NCI-H1105 (cell line): ENCODE measurements at regions not wholly inside any gene's neighbourhood (a gene's known extent, or its start where the extent isn't known, plus 50 kb on each side); places are given as distances from the start of the nearest gene placed in this dataset.
"Not testable (repeated sequence)": the region's sequence is repeated elsewhere in the genome, so short reads cannot be mapped to it uniquely, and the experiment has no call there.

ENCODE experiments used
- DNase-seq: peaks from one replicate; lab custom pipeline; 2025; lab: John Stamatoyannopoulos, UW

DNA sequence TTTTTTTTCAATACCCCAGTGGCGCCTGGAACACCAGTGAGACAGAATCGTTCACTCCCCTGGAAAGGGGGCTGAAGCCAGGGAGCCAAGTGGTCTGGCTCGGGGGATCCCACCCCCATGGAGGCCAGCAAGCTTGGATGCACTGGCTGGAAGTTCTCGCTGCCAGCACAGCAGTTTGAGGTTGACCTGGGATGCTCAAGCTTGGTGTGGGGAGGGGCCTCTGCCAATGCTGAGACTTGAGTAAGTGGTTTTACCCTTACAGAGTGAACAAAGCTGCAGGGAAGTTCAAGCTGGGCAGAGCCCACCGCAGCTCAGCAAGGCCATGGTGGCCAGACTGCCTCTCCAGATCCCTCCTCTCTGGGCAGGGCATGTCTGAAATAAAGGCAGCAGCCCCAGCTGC lies 276.2 kb upstream of the CNTN6 start:
- no peak for DNase-seq

GRCh38 chr3:834679-835078 lies 258.1 kb upstream of the CNTN6 start:
- DNase-seq = no peak

DNA sequence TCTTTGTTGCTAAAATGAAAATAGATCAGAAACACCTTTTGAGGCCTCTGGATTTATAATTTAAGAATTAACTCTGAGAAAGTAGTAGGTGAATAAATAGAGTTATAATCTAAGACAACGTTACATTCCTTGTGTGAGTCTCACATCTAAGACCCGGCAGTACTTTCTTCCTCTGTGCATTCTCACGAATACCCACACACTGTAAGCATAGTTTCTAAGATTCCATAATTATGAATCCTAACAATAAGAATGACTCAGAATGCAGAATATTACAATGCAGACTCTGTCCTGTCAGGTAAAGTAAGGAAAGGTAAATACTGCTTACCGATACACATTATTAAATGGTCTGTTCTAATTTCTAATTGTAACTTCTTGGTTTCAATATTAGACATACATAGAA lies 257.7 kb upstream of the CNTN6 start:
- no peak for DNase-seq

- no peak for DNase-seq
These were observed 252.8 kb upstream of the CNTN6 start for GRCh38 chr3:839981-840380.

DNA sequence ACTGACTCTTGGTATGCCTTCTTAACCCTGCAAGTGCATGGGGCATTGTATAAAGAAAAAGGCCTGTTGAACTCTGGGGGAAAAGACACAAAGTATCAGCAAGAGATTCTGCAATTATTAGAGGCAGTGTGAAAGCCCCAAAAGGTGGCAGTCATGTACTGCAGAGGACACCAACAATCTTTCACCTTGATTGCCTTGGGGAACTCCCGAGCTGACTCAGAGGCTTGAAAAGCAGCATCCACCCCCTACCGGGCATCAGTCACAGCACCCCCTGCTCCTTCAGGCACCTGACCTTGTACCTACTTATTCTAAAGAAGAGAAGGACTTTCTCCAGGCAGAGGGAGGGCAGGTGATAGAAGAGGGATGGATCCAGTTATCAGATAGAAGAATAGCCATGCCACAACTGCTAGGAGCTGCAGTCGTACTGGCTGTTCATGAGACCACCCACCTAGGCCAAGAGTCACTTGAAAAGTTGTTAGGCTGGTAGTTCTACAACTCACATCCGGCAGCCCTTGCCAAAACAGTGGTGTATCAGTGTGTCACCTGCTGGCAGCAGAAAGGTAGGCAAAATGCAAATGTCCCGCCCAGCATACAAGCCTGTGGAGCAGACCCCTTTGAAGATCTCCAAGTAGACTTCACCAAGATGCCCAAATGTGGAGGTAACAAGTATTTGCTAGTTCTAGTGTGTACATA lies 241.6 kb upstream of the CNTN6 start:
- DNase-seq = no peak

DNA sequence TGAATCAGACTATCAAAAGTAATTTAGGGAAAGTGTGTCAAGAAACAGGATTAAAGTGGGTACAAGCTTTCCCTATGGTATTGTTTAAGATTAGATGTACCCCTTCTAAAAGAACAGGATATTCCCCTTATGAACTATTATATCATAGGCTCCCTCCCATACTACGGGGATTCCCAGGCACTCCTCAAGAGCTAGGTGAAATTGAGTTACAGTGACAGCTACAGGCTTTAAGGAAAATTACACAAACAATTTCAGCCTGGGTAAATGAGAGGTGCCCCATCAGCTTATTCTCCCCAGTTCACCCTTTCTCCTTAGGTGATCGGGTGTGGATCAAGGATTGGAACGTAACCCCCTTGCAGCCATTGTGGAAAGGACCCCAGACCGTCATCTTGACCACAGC lies 240.8 kb upstream of the CNTN6 start:
- no peak for DNase-seq

- no peak for DNase-seq
These were observed 239.3 kb upstream of the CNTN6 start for GRCh38 chr3:853489-853888.

GRCh38 chr3:859135-859534 lies 233.7 kb upstream of the CNTN6 start:
- no peak for DNase-seq

GRCh38 chr3:861721-862120 lies 231.1 kb upstream of the CNTN6 start:
- DNase-seq = no peak

DNA sequence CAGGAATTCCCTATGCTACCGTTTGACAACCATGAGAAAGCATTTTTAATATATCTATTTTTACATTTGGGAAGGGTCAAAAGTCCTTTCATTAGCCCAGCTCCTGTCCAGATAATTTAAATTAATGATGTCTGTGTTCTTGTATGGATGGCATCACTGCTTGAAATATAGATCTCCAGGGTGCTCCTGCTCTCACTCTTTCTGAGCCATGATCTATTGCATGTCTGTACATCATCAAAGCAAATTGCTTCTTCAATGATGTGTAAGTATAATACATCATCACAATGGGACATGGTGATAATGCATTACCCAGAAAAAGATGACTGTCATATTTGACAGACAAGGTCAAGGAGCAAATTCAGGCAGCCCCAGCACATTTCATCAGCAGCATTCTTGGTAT lies 223.6 kb upstream of the CNTN6 start:
- no peak for DNase-seq

- no peak for DNase-seq
These were observed 223.1 kb upstream of the CNTN6 start for GRCh38 chr3:869734-870133.

GRCh38 chr3:871651-872050 lies 221.2 kb upstream of the CNTN6 start:
- no peak for DNase-seq

DNA sequence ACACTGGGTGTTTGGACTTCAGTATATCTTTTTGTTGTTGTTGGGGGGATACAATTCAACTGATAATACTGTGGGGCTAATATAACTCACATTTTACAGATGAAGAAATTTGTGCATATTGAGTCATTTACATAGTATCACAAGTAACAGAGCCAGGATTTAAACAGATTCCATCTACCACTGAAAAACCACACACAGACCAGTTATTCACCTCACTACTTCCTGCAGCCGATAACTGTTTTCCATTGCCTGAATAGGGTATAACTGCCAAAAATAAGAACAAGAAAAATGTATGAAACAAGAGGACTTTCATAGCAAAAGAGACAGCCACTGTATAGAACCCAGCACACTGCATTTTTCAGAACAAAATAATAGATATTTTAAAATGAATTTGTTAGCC lies 215.8 kb upstream of the CNTN6 start:
- no peak for DNase-seq

DNA sequence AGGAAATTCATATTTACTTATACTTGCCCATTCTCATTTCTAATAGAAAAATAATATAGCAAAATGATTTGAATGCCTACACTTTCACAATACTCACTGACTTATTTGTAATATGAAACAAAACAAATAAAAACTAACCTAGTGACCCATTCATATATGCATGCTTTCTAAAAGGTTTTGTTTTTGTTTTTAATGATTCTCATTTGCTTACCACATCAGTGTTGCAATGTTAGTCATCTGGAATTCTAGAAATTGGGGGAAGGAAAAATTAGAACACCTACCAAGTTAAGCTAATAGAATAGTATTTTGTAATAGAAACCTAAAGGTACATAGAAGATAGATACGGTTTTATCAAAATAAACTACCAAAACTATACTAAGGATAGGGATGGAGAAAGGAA lies 214.1 kb upstream of the CNTN6 start:
- no peak for DNase-seq

DNA sequence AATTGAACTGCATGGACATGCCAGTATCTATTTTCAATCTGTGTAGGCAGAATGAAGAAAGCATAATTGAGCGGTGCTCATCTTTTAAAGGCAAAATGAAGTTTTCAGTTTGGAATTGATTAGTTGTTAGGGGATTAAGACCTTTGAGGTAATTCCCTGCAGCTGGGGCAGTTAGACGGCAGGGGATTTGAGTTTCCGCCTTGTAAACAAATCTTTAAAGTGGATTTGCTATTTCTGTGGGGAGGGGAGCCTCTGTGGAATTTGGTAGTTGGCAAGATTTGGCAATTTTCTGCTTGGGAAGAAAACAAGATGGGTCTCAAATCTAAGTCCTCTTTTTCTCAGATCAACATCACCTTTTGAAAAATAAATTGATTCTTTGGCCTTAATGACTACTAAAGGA lies 212.5 kb upstream of the CNTN6 start:
- no peak for DNase-seq

DNA sequence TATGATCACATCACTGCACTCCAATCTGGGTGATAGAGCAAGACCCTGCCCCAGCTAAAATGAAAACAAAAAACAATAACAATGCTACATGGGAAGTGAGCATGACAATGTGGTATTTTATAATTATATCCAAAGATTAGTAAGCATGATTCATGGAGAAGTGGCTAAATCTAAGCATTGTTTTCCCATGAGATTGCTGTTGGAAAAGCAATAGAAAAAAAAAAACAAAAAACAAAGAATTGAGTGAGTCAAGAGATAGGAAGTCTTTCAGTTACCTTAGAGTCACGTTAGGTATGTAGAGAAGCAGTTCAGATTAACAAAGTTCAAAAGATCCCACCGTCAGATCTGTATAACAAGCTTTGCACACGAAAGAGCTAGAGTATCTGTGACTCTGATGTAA lies 210.3 kb upstream of the CNTN6 start:
- DNase-seq = no peak

DNA sequence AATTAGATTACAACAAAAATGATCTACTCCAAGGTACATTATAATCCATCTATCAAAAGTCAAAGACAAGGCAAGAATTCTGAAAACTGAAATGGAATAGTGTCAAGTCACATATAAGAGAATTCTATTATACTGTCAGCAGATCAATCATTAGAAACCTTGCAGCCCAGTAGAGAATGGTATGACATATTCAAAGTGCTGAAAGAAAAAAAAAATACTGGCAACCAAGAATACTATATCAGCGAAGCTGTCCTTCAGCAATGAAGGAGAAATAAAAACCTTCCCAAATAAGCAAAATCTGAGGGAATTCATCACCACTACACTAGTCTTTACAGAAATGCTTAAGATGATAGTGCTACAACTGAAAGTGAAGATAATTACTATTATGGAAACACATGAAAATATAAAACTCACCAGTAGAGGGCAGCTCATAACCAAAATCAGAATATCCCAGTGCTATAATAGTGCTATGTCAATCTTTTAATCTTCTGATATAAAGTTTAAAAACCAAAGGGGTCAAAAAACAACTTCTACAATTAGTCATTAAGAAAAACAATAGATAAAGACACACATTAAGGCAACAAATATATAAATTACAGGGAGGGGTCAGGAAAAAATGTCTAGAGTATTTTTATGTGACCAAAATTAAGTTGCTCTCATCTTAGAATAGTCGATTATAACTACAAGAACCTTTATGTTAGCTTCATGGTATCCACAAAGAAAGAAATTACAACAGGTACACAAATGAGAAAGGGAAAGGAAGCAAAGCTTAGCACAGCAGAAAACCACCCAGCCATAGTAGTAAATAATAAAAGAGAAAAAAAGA lies 190.7 kb upstream of the CNTN6 start:
- DNase-seq = no peak

DNA sequence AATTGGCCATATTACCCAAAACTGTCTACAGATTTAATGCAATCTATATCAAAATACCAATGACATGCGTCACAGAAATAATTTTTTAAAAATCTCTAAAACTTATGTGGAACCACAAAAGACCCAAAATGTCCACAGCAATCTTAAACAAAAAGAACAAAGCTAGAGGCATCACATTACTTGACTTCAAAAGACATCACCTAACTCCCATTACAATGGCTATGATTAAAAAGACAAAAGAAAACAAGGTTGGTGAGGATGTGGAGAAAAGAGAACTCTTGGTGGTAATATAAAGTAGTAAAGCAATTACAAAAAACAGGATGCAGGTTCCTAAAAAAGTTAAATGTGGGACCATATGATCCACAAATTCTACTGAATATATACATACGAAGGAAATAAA lies 187.6 kb upstream of the CNTN6 start:
- no peak for DNase-seq

GRCh38 chr3:906739-907138 lies 186.1 kb upstream of the CNTN6 start:
- no peak for DNase-seq

- DNase-seq = no peak
These were observed 184.0 kb upstream of the CNTN6 start for GRCh38 chr3:908839-909238.

DNA sequence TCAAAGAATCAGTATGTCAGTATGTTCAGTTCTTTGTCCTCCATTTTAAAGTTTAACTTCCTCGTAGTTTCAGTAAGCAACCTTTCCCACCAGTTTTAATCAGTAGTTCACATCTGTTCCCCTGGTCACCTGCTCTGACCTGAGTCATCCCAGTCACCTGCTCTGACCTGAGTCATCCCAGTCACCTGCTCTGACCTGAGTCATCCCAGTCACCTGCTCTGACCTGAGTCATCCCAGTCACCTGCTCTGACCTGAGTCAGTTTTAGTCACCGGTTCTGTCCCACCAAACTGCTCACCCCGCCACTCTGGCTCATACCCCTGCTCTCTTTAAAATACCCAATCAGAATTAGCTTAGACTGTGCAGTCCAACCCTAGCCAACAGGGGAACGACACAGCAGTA lies 180.1 kb upstream of the CNTN6 start:
- not testable (repeated sequence) for DNase-seq

- DNase-seq = no peak
These were observed 169.5 kb upstream of the CNTN6 start for GRCh38 chr3:923161-923910.

DNA sequence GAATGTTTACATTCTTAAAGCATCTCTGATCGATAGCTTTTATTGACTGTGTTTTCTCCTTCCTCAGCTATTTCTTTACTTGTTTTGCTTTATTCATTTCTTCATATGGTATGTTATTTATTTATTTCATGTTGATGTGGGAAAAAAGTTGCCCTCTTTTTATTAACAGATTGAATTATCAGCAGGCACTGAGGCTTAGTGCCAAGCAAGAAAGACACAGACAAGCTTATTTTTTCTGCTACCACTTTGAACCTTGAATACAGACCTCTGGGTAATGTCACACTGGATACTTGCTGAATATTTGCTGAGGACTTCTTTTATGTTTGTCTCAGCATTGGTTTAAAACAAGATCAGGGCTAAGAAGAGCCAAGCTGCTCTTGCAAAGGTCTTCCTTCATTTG lies 162.0 kb upstream of the CNTN6 start:
- no peak for DNase-seq
